NCI-H748 (cell line): ENCODE measurements at regions not wholly inside any gene's neighbourhood (a gene's known extent, or its start where the extent isn't known, plus 50 kb on each side); places are given as distances from the start of the nearest gene placed in this dataset.
A peak's percentile ranks its signal among the peaks of the same experiment; 100 is the strongest.

ENCODE experiments used
- DNase-seq: peaks from one replicate; lab custom pipeline; 2025; ENCODE audit not compliant: unreplicated experiment; lab: John Stamatoyannopoulos, UW

- DNase-seq: no peak
These were observed 716.5 kb upstream of the NRSN1 start for GRCh38 chr6:23409531-23409930.

DNA sequence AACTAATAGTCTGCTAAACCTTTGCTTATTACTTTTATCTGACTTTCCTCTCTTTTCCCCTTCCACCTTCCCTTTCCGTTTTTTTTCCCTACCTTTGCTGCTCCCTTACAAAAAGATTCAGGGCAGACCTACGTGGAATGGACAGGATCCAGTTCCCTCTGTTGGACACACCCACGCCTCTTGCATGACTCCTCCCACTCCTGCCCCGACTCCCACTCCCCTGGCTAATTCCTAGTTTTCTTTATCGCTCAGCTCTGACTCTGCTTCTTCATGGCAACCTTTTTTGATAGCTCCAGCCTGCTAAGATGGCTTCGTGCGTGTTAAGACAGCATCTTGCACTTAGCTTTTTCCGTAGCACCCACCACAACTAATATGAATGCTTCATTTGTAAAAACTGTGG lies 715.6 kb upstream of the NRSN1 start:
- DNase-seq: no peak

DNA sequence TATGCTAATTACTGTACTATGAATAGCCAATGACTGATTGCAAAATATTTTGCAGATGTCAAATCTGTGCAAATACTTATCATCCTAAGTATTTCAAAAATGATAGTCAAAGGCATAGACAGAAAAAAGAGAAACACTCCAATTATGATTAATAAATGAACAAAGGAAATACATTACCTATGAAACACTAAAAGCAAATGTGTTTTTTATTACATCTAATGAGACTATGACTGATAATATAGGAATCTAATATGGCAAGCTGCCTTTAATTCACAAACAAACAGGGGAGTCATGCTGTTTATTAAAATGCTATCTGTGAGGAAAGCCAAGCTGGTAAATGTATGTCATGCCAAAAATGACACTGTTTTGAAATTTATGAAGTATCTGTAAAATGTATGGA lies 713.2 kb upstream of the NRSN1 start:
- no peak for DNase-seq

GRCh38 chr6:23413327-23414050 lies 712.5 kb upstream of the NRSN1 start:
- no peak for DNase-seq

DNA sequence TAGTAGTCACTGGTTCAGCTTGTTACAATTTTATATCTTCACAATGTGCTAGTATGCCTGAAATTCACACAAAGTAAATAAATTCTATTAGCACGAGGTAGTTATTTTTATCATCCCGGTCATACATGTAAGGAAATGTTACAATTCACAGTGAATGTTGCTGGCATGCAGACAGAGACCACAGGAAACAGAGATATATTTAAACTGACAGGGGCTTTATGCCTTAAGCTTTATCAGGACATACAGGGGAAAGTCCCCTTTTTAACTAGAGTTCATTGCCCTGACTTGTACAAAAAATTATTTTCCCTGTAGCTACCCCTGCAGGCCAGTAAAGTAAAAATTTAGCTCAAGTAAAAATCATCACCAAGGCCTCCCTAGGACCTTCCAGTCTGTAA lies 712.0 kb upstream of the NRSN1 start:
- DNase-seq: peak; percentile 57

GRCh38 chr6:23414922-23415321 lies 711.1 kb upstream of the NRSN1 start:
- no peak for DNase-seq

DNA sequence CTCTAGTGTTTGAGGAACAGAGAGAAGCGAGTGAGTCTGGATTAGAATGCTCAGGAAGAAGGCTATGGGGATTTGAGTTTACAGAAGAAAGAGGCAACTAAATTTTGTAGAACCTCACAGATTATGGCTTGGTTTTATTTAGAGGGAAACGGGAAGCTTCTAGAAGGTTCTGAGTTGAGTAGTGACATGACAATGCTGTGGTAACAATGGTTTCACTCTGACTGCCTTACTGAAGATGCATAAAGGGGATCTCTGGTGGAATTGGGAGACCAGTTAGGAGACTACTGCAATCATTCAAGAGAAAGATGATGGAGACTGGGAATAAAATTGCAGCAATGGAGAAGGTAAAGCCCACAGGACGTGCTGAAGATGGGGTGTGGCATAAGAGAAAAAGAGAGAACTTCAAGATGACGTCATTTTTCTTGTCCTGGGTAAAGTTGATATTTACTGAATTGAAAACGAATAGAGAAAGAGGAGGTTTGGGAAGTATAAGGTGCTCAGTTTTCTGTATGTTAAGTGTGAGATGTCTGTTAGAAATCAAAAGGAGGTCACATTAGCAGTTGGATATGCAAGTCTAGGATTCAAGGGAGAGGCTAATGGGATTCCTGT lies 710.1 kb upstream of the NRSN1 start:
- no peak for DNase-seq

DNA sequence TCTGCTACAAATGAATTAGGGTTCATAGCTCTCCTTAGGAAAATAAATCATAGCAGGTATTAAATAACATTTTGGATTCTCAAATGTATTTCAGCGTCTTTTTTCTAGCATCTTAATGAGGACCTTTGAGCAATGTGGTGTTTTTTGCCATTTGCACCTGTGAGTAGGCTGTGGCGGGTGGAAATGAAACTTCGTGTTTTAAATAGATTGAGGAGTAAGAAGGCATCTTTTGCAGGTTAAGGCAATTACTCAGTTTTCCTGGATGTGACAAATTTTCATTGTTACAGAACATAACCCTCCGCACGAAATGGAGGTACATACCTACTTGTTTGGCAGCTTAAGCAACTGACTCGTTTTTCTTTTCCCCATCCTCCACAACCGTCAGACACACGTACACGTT lies 708.9 kb upstream of the NRSN1 start:
- no peak for DNase-seq

DNA sequence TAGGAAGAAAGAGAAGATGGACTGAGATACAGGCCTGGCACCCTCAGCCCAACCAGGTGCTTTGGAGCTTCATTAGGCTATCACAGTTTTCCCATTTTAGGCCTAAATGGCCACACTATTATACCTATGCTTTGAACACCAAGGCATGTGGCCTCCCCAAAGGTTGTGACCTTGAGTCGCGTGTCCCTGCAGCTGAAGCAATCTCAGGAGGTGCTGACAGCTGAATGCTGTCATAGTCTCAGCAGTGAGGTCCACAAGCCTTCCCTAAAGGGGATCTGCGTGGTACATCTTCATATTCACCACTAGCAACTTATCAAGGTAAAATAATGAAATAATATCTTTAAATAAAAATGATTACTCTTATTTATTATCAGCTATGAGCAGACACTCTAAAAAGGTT lies 707.9 kb upstream of the NRSN1 start:
- no peak for DNase-seq

GRCh38 chr6:23419046-23419445 lies 707.0 kb upstream of the NRSN1 start:
- no peak for DNase-seq

- no peak for DNase-seq
These were observed 705.2 kb upstream of the NRSN1 start for GRCh38 chr6:23420659-23421350.

GRCh38 chr6:23424584-23424983 lies 701.4 kb upstream of the NRSN1 start:
- DNase-seq: no peak

DNA sequence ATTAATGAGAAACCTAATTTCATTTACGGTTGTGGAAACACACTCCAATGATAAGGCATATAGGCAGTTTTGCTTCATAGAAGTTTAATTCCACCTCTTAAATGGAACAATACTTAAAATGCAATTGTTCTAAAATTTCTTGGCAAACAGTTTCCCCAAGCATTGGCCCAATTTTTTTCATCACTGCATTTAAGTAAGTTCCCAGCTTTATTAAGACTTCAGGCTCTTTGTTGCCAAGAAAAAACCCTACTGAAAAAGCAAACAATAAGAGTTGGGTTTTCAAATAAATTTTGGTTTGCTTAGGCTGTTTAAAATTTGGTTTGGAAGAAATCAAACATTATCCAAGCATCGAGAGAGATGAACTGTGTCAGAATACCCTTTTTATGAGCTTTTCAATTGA lies 690.9 kb upstream of the NRSN1 start:
- no peak for DNase-seq

DNA sequence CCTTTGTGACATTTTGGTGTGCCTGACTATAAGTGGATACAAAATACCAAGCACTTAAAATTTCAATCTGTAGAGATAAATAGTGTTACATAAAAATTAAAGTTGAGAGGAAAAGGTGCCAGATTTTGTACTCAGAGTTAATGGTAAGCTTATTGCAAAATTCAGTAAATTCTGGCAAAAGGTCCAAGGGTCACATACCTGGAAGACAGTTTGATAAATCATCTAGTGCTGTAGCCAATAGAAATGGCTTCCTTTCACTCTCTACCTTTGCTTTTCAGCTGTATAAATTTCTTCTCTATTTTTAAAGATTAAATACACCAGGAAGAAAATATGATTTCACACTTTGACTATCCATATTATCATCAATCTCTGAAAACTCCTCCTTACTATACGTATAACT lies 690.2 kb upstream of the NRSN1 start:
- no peak for DNase-seq

DNA sequence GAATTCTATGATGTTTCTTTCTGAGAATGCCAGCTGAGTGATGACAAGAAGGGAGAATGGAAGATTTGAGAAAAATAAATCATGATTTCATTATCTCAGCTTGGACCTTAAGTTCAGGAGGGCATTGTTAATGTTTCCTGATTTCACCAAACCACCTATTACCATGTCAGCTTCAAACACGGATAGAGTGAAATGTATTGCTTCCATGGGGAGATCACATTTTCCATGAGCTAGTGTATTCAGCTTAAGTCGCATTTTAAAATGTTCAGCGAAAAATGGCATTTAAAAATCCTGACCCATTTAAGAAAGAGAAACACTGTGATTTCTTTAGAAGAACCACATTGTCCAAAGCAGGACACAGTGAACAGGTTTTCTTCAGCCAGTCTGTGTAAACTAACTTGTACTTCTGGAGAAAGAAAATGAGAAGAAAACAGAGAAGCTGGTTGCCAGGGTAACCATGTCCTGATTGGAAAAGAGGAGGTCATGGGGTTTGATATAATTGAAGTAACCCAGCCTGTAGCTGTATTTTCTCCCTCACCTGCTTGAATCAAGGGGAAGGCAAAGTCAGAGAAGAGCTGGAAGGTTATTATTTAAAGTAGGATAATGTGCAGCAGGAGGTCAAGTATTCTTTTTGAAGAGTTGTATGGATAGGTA lies 684.1 kb upstream of the NRSN1 start:
- peak; percentile 22 for DNase-seq

DNA sequence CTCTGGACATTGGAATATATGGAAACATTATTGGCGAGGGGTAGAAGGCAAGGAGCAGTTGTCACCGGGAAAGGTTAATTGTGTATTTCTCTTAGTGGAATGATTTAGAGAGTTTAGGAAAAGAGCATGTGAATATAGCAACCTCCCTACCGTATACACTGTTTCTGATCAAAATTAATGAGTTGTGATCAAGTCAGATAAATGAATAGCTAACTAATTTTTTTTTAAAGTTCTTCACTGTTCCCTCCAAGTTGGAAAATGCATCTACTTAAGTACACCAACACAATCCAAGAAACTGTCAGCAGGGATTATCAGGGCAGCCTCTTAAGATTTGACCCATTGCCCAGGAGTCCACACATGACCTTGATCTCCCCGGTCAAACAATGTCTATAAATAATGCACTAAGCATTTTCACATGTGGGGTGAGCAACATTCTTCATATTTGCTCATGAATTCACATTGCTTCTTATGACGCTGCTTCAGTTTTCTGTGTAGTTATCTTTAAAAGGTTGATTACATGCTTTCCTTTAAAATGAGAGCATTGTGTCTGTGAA lies 680.8 kb upstream of the NRSN1 start:
- no peak for DNase-seq

DNA sequence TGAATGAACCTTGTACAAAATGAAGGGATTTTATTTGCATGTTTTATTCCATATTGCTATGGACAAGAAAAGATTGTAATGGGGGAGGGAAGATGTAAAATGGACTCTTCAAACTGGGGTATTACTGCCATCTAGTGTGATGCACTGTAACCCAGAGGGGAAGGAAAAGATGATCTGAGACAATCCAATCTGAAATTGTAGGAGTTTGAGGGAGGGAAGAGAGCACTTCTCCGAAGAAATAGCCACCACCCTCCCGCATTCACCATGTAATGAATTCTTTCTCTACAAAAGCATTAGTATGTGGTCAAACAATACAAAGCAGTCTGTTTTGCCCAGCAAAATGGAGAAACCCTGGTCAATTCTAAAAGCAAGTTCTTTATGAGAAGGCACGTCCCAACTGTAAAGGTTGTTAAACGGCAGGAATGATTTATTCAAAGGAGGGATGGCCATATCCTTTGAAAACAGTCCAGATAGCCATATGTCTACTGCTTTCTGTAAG lies 679.5 kb upstream of the NRSN1 start:
- peak; percentile 82 for DNase-seq

DNA sequence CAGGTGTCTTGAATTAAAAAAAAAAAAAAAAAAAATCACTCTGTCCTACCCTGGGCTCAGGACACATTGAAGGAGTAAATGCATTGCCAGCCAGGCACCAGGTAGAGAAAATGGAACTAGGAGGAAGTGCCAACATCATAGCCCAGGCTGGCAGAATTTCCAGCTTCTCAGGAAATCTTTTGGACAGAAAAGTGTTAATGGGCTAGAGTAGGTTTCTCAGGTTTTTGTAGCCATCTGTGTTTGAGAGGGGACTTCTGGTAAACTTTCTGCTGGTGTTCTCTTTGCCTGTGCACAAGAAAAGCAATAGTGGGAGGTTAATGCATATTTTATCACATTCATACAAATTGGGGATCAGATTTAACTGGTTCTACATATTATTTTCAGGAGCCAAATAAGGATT lies 678.3 kb upstream of the NRSN1 start:
- no peak for DNase-seq

GRCh38 chr6:23448281-23448680 lies 677.7 kb upstream of the NRSN1 start:
- DNase-seq: no peak

DNA sequence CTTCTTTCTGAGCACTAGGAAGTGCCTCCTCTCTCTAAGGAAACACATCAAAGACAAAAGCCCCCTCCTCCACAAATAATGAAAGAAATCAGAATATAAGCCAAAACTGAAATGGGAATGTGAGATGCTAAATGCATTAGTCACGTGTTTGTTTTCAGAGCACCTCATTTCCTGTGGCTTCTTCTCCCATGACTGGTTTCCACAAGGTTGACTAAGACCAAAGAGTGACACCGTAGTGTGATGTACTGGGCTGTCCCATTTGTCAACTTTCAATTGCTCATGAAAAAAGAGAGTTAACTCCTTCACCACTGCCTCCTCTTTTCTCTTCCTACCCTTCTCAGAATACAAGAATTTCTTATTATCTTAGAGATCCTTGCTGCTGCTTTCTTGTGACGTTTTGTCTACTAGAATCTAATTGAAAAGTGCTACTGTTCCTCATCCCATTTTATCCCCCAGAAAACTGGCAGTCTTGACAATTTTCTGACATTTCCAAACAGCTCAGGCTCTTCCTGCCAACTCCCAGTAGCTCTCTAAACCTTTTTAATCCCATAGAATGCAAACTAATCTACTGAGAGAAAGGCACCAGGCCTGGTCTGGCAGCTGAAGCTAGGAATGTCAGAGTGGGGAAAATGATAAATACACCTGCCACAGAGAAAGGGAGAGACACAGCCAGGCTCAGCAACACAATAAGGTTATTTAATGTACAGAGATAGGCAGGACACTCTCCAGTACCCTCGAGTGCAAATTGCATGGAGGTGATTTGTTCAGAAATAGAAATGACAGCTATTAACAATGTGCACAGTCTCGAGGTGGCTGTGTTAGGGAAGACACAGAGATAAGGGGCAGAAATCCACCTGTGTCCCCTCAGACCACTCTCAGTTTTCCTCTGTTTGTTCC lies 671.7 kb upstream of the NRSN1 start:
- DNase-seq: no peak
